Uterus (tissue), 3 donors: ENCODE measurements at regions not wholly inside any gene's neighbourhood (a gene's known extent, or its start where the extent isn't known, plus 50 kb on each side); places are given as distances from the start of the nearest gene placed in this dataset.
A peak's percentile ranks its signal among the peaks of the same experiment; 100 is the strongest.
"Not testable (repeated sequence)": the region's sequence is repeated elsewhere in the genome, so short reads cannot be mapped to it uniquely, and the experiment has no call there.

Experiments
- DNase-seq, 2 donors: peaks; one replicate each; pipeline ENCODE4 v3.0.0-alpha.2; 2019 to 2020
- H3K27ac ChIP-seq, 2 donors: fragments of 200-600 bp; sonication (generic); 1 replicate in 1 of 2; 2 replicates in 1 of 2; pipeline ENCODE4 v1.5.1; 2016 to 2018
- H3K27me3 ChIP-seq, 2 donors: fragments of 200-600 bp; sonication (generic); one replicate each; pipeline ENCODE4 v1.5.1; 2018 to 2019; ENCODE audit warnings: control low read depth in 1 of 2
- H3K36me3 ChIP-seq, 2 donors: fragments of 200-600 bp; sonication (generic); one replicate each; pipeline ENCODE4 v1.5.1; 2019; ENCODE audit warnings: control low read depth in 1 of 2
- H3K4me1 ChIP-seq, 2 donors: fragments of 200-600 bp; sonication (generic); one replicate each; pipeline ENCODE4 v1.5.1; 2018 to 2019; ENCODE audit warnings: control low read depth in 1 of 2
- H3K4me3 ChIP-seq, 2 donors: fragments of 200-600 bp; sonication (generic); 1 replicate in 1 of 2; 2 replicates in 1 of 2; pipeline ENCODE4 v1.5.1; 2018 to 2019; ENCODE audit warnings: mild to moderate bottlenecking in 1 of 2
- H3K9me3 ChIP-seq, 2 donors: fragments of 200-600 bp; sonication (generic); one replicate each; pipeline ENCODE4 v1.5.1; 2019; ENCODE audit warnings: control low read depth in 1 of 2
- POLR2A ChIP-seq, 2 donors: fragments of 450-650 bp; IDR thresholded peaks; one replicate each; pipeline ENCODE4 v1.6.1; 2016; ENCODE audit warnings: antibody characterized with exemption in 2 of 2, mild to moderate bottlenecking in 1 of 2, moderate library complexity in 1 of 2
- intact Hi-C: fragments of 100-400 bp; cut with DNase I; formaldehyde crosslinking; loops from one replicate; pipeline ENCODE4 v1.15.1; 2023; ENCODE audit warnings: low total_unique reads
- TF ChIP-seq, protein P1 (sequence below), 4 experiments: fragments of 200-600 bp in 2 of 4; fragments of 450-650 bp in 2 of 4; sonication (generic) in 2 of 4; IDR thresholded peaks; one replicate each; pipeline ENCODE4 v1.5.1; 2016 to 2019; ENCODE audit warnings: antibody characterized with exemption in 4 of 4, mild to moderate bottlenecking in 2 of 4, moderate library complexity in 1 of 4
- donor health status: DM: yes; HTN: yes; CAD: no.

- Histone ChIP-seq H3K4me1 (no peaks in the 10 kb centered on the region), H3K27me3 (no peaks in the 10 kb centered on the region), H3K9me3 (no peaks in the 10 kb centered on the region), H3K36me3 (no peaks in the 10 kb centered on the region), H3K4me3 (no peak overlapping the region), H3K27ac (no peak overlapping the region)
- intact Hi-C loops = no loop called here
- TF ChIP-seq POLR2A (IDR thresholded peaks at IDR 0.05) = no peak
- TF ChIP-seq, protein P1, sequence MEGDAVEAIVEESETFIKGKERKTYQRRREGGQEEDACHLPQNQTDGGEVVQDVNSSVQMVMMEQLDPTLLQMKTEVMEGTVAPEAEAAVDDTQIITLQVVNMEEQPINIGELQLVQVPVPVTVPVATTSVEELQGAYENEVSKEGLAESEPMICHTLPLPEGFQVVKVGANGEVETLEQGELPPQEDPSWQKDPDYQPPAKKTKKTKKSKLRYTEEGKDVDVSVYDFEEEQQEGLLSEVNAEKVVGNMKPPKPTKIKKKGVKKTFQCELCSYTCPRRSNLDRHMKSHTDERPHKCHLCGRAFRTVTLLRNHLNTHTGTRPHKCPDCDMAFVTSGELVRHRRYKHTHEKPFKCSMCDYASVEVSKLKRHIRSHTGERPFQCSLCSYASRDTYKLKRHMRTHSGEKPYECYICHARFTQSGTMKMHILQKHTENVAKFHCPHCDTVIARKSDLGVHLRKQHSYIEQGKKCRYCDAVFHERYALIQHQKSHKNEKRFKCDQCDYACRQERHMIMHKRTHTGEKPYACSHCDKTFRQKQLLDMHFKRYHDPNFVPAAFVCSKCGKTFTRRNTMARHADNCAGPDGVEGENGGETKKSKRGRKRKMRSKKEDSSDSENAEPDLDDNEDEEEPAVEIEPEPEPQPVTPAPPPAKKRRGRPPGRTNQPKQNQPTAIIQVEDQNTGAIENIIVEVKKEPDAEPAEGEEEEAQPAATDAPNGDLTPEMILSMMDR (IDR thresholded peaks at IDR 0.05) = no peak
- DNase-seq = no peak
Measured at GRCh38 chr10:28996345-28996744, 292.5 kb upstream of the LYZL1 start.

DNA sequence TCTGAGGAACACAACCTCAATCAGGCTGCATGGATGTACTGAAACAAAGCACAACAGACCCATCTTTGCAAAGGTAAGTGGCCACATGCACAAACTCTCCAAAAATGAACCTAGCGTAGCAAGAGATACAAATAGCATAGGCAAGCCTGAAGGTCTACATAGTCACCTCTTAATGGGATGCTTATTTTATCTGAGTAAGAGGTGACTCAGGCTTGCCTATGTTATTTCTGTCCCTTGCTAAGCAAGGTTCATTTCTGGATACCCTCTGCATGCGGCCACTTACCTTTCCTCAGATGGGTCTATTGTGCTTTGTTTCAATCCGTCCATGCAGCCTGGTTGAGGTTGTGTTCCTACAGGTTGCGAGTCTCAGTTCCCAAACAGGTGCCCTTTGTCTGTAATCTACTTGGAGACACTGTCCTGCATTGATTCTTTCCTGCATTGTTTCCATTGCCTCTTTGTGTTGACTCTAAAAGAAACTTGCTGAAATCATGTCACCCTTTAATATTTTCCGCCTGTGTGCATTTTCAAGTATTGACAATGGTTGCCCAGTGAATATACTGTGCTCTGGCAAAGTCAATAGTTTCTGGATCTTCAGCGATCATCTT lies 291.8 kb upstream of the LYZL1 start:
- TF ChIP-seq POLR2A (IDR thresholded peaks at IDR 0.05) = no peak
- TF ChIP-seq, protein P1 (IDR thresholded peaks at IDR 0.05) = no peak
- Histone ChIP-seq H3K4me3 (no peak overlapping the region), H3K27me3 (no peaks in the 10 kb centered on the region), H3K9me3 (no peaks in the 10 kb centered on the region), H3K4me1 (no peaks in the 10 kb centered on the region), H3K36me3 (no peaks in the 10 kb centered on the region), H3K27ac (no peak overlapping the region)
- no peak for DNase-seq
- intact Hi-C loops = no loop called here

- Histone ChIP-seq H3K4me3 (no peak overlapping the region), H3K36me3 (no peaks in the 10 kb centered on the region), H3K4me1 (no peaks in the 10 kb centered on the region), H3K27me3 (no peaks in the 10 kb centered on the region), H3K9me3 (no peaks in the 10 kb centered on the region), H3K27ac (no peak overlapping the region)
- intact Hi-C loops = no loop called here
- peak in 1 of 2 donors; percentile 29 for DNase-seq
- TF ChIP-seq POLR2A (IDR thresholded peaks at IDR 0.05) = no peak
- TF ChIP-seq, protein P1 (IDR thresholded peaks at IDR 0.05) = no peak
Measured at GRCh38 chr10:28997734-28998133, 291.1 kb upstream of the LYZL1 start.

GRCh38 chr10:29001801-29002200 lies 287.1 kb upstream of the LYZL1 start:
- intact Hi-C loops = no loop called here
- TF ChIP-seq POLR2A (IDR thresholded peaks at IDR 0.05) = no peak
- TF ChIP-seq, protein P1 (IDR thresholded peaks at IDR 0.05) = no peak
- H3K27me3 ChIP-seq = no peaks in the 10 kb centered on the region
- no peaks in the 10 kb centered on the region for H3K36me3 ChIP-seq
- H3K4me1 ChIP-seq = no peaks in the 10 kb centered on the region
- H3K27ac ChIP-seq = no peak overlapping the region
- no peaks in the 10 kb centered on the region for H3K9me3 ChIP-seq
- no peak overlapping the region for H3K4me3 ChIP-seq
- no peak for DNase-seq

DNA sequence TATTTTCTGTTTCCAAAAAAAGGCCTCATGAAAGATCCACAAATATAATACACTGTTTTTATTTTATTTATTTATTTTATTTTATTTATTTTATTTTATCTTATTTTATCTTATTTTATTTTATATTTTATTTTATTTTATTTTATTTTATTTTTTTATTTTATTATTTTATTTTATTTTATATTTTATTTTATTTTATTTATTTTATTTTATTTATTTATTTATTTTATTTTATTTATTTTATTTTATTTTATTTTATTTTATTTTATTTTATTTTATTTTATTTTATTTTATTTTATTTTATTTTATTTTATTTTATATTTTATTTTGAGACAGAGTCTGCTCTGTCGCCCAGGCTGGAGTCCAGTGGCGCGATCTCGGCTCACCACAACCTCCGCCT lies 285.9 kb upstream of the LYZL1 start:
- H3K4me1 ChIP-seq, intact Hi-C loops, H3K9me3 ChIP-seq, H3K4me3 ChIP-seq, H3K27ac ChIP-seq, DNase-seq, H3K36me3 ChIP-seq, H3K27me3 ChIP-seq: not testable (repeated sequence)

- intact Hi-C loops = no loop called here
- no peaks in the 10 kb centered on the region for H3K9me3 ChIP-seq
- H3K27me3 ChIP-seq = no peaks in the 10 kb centered on the region
- no peaks in the 10 kb centered on the region for H3K36me3 ChIP-seq
- DNase-seq = no peak
- no peak overlapping the region for H3K4me3 ChIP-seq
- H3K4me1 ChIP-seq = no peaks in the 10 kb centered on the region
- TF ChIP-seq POLR2A (IDR thresholded peaks at IDR 0.05) = no peak
- TF ChIP-seq, protein P1 (IDR thresholded peaks at IDR 0.05) = no peak
- no peak overlapping the region for H3K27ac ChIP-seq
Measured at GRCh38 chr10:29005988-29006387, 282.9 kb upstream of the LYZL1 start.
